ENCODE measurements at regions not wholly inside any gene's neighbourhood (a gene's known extent, or its start where the extent isn't known, plus 50 kb on each side); places are given as distances from the start of the nearest gene placed in this dataset.

- TF ChIP-seq SMAD3 (CRISPR knock-in tag; conservative IDR thresholded peaks at IDR 0.05) (no peak), TOE1 (IDR thresholded peaks at IDR 0.05; ENCODE audit: borderline replicate concordance) (no peak), TOE1 (CRISPR knock-in tag; IDR thresholded peaks at IDR 0.05; ENCODE audit: borderline replicate concordance, low read depth) (no peak), MXI1 (IDR thresholded peaks at IDR 0.05; ENCODE audit: low read depth, low read length) (no peak), CTCF (IDR thresholded peaks at IDR 0.05 in 2 of 3, conservative IDR thresholded peaks at IDR 0.05 in 1 of 3; ENCODE audit: insufficient read depth in 2 of 3, low read depth in 1 of 3, low read length in 3 of 3) (no peak), SETDB1 (IDR thresholded peaks at IDR 0.05; ENCODE audit: low read length) (no peak), FOXM1 (IDR thresholded peaks at IDR 0.05; ENCODE audit: low read depth) (no peak), FOXM1 (CRISPR knock-in tag; IDR thresholded peaks at IDR 0.05; ENCODE audit: low read depth) (no peak), NFIX (CRISPR knock-in tag; IDR thresholded peaks at IDR 0.05; ENCODE audit: low read depth) (no peak), CEBPB (tag; IDR thresholded peaks at IDR 0.05) (no peak), NFRKB (IDR thresholded peaks at IDR 0.05; ENCODE audit: low read depth) (no peak), ASH1L (IDR thresholded peaks at IDR 0.05; ENCODE audit: borderline replicate concordance, low read depth, partially characterized antibody) (no peak), IRF1 (CRISPR knock-in tag; IDR thresholded peaks at IDR 0.05; ENCODE audit: borderline replicate concordance) (no peak)
Measured at GRCh38 chr5:120072068-120072761, 391.9 kb upstream of the PRR16 start.

Measured in K562 (cell line).